ENCODE measurements at regions not wholly inside any gene's neighbourhood (a gene's known extent, or its start where the extent isn't known, plus 50 kb on each side); places are given as distances from the start of the nearest gene placed in this dataset.
A peak's percentile ranks its signal among the peaks of the same experiment; 100 is the strongest.

DNA sequence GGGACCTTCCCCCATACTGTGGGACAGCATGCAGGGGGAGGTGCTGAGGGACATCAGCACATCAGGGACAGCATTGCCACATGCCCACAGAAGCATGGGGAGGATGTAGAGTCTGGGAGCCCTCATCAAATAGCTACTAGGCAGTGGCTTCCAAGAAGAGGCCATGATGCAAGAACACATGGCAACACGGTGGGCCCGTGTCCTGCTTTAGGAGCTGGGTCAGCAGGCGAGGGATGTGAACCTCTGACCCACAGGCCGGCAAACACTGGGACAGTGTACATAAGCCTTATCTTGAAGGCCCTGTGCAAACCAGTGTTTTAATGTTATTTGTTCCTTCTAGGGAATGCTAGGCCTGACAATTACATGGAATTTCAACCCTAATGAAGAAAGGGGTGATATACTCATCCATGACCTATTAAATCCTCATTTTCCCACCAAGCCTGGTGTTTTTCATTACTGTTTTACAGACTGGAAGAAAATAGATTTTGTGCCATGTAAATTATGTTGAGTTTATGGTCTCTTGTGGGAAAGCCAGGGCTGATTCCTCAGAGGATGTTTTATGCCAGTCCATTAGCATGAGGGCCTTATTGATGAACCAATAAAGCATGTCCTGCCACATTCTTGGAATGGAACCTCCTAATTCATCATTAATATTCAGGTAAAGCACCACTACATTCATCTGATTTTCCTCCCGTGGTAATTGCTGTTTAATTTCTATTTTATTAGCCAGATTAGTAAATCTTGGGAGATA, 61.7 kb upstream of the SLC25A26 start:
- H3K27ac ChIP-seq: no peak overlapping the region
- no peaks in the 10 kb centered on the region for H3K79me2 ChIP-seq
- no peaks in the 10 kb centered on the region for H3K4me1 ChIP-seq
- H3K27me3 ChIP-seq (ENCODE audit: control insufficient read depth, insufficient read depth, low read length): no peaks in the 10 kb centered on the region
- no peak overlapping the region for H3K4me2 ChIP-seq (ENCODE audit: low read length)
- no peaks in the 10 kb centered on the region for H3K36me3 ChIP-seq (ENCODE audit: control insufficient read depth, insufficient read depth, low read length)
- H3K4me3 ChIP-seq (ENCODE audit: low read depth, low read length): no peak overlapping the region
- H2AFZ ChIP-seq: no peak overlapping the region
- H3K9ac ChIP-seq: no peak overlapping the region
- TF ChIP-seq, protein P1, sequence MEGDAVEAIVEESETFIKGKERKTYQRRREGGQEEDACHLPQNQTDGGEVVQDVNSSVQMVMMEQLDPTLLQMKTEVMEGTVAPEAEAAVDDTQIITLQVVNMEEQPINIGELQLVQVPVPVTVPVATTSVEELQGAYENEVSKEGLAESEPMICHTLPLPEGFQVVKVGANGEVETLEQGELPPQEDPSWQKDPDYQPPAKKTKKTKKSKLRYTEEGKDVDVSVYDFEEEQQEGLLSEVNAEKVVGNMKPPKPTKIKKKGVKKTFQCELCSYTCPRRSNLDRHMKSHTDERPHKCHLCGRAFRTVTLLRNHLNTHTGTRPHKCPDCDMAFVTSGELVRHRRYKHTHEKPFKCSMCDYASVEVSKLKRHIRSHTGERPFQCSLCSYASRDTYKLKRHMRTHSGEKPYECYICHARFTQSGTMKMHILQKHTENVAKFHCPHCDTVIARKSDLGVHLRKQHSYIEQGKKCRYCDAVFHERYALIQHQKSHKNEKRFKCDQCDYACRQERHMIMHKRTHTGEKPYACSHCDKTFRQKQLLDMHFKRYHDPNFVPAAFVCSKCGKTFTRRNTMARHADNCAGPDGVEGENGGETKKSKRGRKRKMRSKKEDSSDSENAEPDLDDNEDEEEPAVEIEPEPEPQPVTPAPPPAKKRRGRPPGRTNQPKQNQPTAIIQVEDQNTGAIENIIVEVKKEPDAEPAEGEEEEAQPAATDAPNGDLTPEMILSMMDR (IDR thresholded peaks at IDR 0.05): no peak
- H3K9me3 ChIP-seq (ENCODE audit: control insufficient read depth, low read length): no peaks in the 10 kb centered on the region

DNA sequence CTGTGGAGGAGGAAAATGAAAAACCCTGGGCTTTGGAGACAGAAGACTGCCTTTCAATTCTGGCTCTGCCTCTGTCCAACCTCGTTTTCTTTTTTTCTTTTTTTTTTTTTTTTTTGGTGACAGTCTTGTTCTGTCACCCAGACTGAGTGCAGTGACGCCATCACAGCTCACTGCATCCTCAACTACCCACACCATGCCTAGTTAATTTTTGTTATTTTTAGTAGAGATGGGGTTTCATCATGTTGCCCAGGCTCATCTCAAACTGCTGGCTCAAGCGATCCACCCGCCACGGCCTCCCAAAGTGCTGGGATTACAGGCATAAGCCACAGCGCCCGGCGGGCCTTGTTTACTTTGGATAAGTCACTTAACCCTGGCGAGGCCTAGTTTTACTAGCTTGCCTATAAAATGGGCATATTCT, 66.3 kb upstream of the SLC25A26 start:
- Histone ChIP-seq H2AFZ (peak overlapping the region; percentile 89), H3K79me2 (no peaks in the 10 kb centered on the region), H3K4me3 (ENCODE audit: low read depth, low read length) (peak overlapping the region; percentile 55), H3K9ac (no peak overlapping the region), H3K27ac (peak overlapping the region; percentile 77), H3K4me2 (ENCODE audit: low read length) (peak overlapping the region; percentile 96), H3K27me3 (ENCODE audit: control insufficient read depth, insufficient read depth, low read length) (no peaks in the 10 kb centered on the region), H3K9me3 (ENCODE audit: control insufficient read depth, low read length) (no peaks in the 10 kb centered on the region), H3K36me3 (ENCODE audit: control insufficient read depth, insufficient read depth, low read length) (no peaks in the 10 kb centered on the region), H3K4me1 (no peaks in the 10 kb centered on the region)
- TF ChIP-seq, protein P1 (IDR thresholded peaks at IDR 0.05): no peak

DNA sequence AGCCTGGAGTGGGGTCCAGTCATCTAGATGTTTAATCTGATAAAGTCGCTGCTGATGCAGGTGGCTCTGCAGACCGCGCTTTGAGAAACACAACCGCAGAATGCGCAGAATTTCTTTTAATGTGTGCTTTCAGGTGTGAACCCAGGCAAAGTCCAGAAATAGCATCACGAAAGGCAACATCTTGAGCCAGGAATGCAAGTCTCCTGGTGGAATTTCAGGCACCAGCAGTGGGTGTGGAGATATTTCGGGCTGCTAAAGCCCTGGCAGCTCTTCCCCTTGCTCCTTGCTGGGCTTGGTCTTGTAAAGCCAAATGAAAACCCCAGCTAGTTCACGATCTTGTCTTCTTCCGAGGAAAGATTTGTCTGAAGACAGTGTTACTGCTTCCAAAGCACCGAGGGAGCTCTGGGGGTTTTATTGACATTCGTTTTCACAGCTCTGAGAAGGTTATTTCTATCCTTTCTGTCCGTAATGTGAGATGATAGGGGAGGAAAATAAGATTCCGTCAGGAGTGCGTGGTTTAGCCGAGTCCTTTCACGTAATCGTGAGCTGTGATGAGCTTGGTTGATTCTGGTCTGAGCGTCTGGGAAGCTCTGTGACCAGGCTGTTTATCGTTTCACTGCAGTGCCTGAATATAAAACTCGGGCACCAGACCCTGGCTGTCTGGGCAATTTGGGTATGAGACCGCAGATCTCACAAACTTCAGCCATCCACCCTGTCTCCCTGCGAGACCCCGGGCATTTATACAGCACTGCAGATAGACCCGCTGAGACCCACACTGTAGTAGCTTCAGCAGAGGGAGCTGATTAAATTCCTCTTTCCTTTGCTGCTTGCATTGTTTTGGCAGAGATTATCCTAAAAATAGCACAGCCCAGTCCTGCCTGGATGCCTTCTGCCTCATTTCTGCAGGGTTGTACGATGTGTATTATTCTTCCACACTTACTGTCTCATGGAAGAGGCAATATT, 67.0 kb upstream of the SLC25A26 start:
- H3K79me2 ChIP-seq: no peaks in the 10 kb centered on the region
- H3K36me3 ChIP-seq (ENCODE audit: control insufficient read depth, insufficient read depth, low read length): no peaks in the 10 kb centered on the region
- H3K27me3 ChIP-seq (ENCODE audit: control insufficient read depth, insufficient read depth, low read length): no peaks in the 10 kb centered on the region
- H3K27ac ChIP-seq: peak overlapping the region; percentile 77
- H3K9me3 ChIP-seq (ENCODE audit: control insufficient read depth, low read length): no peaks in the 10 kb centered on the region
- peak overlapping the region; percentile 55 for H3K4me3 ChIP-seq (ENCODE audit: low read depth, low read length)
- H3K9ac ChIP-seq: no peak overlapping the region
- H3K4me1 ChIP-seq: no peaks in the 10 kb centered on the region
- TF ChIP-seq, protein P1 (IDR thresholded peaks at IDR 0.05): no peak
- peak overlapping the region; percentile 89 for H2AFZ ChIP-seq
- peak overlapping the region; percentile 96 for H3K4me2 ChIP-seq (ENCODE audit: low read length)

DNA sequence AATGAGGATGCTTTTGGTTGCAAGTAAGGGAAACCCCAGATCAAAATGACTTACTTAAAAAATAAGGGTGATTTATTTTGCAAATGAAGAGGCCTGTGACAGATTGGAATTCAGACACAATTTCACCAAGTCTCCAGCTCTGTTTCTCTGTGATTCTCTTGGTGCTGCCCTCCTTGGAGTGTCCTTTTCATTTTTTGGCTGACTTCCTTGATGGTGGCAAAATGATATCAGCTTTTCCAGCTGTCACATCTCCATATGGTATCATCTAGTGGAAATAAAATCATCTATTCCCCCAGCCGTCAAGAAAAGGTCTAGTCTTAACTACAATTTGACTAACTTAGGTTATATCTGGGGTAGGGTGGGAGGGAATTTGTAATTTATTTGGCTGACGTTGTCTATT, 68.5 kb upstream of the SLC25A26 start:
- no peaks in the 10 kb centered on the region for H3K36me3 ChIP-seq (ENCODE audit: control insufficient read depth, insufficient read depth, low read length)
- no peak overlapping the region for H3K4me2 ChIP-seq (ENCODE audit: low read length)
- H3K4me1 ChIP-seq: no peaks in the 10 kb centered on the region

More for the DNA sequence above, 68.5 kb upstream of the SLC25A26 start:
- Histone ChIP-seq H3K79me2 (no peaks in the 10 kb centered on the region), H2AFZ (no peak overlapping the region), H3K27me3 (ENCODE audit: control insufficient read depth, insufficient read depth, low read length) (no peaks in the 10 kb centered on the region), H3K9me3 (ENCODE audit: control insufficient read depth, low read length) (no peaks in the 10 kb centered on the region), H3K4me3 (ENCODE audit: low read depth, low read length) (no peak overlapping the region), H3K27ac (no peak overlapping the region), H3K9ac (no peak overlapping the region)
- TF ChIP-seq, protein P1 (IDR thresholded peaks at IDR 0.05): no peak

Measured in parathyroid adenoma (tissue), 2 donors.